ENCODE measurements at regions not wholly inside any gene's neighbourhood (a gene's known extent, or its start where the extent isn't known, plus 50 kb on each side); places are given as distances from the start of the nearest gene placed in this dataset.

DNA sequence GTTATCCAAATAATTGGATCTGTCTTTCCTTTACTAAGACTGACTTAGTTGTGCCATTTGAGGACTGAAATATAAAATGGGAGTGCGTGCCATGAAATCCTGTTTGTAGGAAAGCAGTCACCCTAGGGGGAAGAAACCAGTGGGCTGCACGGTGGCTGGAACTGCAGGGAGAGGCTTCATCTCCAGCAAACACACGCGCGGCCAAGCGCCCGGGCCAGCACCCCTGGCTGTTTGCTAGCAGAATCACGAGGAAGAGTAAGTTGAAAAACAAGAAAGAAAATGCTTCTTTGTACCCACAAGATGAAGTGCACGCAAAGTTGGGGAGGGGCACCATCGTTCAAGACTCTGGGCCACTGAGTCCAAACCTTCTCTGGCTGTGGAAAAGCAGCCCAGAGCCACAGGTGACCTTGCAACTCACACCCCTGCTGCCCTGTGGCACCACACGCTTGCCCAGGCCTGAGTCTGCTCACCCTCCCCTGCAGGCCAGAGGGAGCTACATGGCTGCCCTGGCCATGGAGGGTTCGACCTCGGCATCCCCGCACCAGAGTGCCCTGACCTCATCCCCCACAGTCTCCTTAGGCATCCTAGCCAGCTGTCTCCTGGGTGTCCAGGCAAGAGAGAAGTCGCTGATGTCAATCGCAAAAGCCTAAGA lies 55.2 kb downstream of the IRX2 start:
- no peak for DNase-seq (ENCODE audit: low read depth)

DNA sequence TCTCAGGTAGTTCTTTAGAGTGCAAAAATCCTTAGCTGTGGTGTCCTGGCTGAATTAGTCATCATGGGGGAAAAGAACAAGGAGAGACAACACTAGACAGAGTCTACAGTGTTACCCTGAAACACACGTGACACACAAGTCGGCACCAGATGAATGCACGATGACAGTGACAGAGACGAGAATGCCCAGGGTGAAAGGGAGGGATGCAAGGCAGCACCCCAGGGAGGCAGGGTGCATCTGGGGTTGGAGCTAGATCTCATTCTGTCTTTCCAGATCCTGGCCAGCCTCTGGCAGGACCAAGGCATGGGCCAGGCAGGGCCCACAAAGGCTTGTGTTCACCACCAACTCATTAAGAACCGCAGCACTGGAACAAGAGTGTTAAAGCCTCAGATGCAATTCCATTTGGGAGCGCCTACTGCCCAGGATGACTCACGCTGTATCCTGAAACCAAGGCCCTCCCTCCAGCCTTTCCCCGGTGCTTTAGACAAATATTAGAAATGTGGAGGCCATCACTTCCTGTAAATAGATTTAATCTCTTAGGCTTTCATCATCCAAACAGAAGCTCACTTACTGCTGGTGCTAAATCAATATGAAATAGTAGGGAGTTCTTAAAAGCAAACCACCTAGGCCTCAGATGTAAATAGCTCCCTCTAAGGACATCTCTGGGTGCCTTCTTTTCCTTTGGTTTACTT lies 56.1 kb downstream of the IRX2 start:
- no peak for DNase-seq (ENCODE audit: low read depth)

DNA sequence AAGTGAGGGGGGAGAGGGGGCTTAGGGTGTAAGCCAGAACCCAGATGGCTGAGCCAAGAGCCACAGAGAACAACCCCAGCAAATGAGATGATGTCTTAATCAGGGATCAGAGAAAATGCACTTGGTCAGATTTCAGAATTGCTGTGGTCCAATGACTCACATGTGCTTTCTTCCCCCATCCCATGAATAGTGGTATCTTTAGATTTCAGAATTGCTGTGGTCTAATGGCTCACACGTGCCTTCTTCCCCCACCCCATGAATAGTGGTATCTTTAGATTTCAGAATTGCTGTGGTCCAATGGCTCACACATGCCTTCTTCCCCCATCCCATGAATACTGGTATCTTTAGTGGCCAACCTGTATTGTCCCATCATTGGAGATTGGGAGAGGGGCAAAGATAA lies 59.9 kb downstream of the IRX2 start:
- no peak for DNase-seq (ENCODE audit: low read depth)

DNA sequence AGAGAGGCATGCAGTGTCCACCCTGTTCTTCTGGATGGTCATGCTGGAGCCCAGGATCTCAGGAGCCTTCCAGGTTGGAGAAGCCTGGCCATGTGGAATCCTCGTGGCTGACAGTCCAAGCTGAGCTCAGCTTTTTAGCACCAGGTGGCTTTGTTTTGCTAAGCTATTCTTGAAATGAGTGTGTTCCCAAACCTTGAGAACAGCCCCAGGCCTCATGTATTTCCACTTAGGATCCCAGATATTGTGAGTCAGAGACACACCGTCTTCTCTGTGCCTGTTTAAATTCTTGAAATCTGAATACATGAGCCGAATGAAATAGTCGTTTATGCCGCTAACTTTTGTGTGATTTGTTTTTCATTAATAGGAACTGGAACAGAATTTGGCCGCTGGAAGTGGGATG lies 61.2 kb downstream of the IRX2 start:
- no peak for DNase-seq (ENCODE audit: low read depth)

DNA sequence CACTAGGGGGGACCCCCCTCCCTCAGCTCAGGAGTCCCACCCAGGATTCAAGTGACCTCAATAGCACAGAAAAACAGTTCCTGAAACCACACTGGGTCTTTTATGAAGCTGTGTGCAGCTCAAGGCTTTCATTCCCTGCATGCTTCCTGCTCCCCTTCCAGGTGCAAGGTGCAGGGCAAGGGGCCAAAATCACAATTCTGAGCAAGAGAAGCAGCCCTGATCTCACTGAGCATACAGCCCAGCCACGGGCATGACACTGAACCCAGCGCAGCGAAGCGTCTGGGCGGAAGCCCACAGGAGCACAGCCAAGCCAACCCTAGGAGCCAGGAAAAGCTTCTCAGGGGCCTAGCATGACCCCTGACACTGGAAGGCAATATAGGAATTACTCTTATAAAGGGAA lies 62.9 kb downstream of the IRX2 start:
- no peak for DNase-seq (ENCODE audit: low read depth)

DNA sequence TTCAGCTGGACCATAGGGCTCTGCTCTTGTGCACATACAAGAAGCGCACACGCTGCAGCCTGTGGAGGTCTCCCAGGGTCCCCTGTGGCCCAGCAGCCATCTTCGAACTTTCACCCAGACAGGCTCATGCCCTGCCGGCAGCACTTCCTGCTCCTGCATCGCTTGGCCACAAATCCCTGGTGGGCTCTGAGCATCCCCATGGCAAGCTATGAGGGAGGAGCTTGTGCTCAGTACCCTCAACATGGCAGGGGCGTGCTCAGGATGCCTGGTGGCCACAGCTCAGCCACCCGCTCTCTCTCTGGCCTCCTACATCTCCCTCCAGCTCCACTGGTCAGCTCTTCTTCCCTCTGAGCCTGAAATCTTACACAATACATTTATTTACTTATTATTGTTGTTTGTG lies 63.7 kb downstream of the IRX2 start:
- no peak for DNase-seq (ENCODE audit: low read depth)

DNA sequence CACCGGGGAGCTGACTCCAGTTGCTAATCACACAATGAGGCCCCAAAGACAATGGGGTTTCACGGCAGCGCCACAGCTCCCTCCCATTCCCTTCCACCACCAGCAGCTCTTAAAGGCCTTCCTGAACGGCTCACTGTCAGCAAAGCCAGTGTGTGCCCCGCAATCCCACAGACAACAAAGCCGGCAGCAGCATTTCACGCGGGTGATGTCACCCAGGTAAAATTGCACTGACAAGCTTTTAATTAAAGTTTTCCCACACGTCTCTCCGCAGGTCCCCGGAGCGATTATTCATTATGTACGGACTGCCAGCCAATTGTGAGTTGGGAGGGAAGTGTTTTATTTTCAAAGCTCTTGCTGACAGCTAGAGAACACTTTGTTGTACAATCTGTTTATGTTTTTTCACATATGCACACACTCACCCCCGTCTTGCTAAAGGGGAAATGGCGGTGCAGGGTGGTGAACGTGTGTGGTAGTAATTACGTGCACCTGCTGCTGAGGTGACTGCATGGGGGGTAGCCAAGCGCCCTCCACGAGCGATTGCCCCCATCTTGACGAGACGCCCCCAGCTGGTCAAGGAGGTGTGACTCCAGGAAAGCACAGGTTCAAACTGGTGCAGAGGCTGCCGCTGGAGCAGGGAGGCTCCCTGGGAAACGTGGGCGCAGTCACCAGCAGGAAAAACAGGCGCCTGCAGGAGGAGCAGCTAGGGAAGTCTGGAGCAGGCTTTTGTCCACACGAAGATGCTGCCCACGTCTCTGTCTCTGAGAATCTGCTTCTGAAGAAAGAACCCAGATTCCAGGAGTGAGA lies 65.0 kb downstream of the IRX2 start:
- DNase-seq (ENCODE audit: low read depth) = no peak

DNA sequence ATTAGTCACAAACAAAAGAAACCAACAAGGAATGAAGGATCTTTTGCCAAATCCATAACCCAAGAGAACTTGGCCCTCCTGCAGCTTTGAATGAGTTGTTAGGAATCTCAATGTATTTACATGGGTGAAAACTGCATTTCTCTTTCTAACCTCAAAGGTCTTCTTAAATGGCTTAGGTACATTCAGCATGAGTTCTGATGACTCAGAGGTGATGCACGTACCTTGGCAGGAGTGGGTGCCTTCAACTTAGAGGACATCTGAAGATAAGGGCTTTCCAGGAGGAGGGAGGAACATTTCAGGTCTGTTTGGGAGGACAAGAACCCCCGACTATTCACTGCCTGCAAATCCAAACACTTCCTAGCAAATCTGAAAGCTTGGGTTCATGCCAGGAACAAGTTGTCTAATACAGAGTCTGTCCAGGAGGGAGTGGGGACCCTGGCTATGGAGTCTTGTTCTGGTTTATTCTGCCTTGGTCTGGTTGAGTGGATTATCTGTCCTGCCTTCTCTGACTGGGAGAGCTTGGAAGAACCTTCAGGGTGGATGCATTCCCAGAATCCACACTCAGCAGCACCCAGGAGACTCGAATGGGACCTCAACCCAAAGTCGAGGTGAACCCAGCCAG lies 65.7 kb downstream of the IRX2 start:
- DNase-seq (ENCODE audit: low read depth) = no peak

DNA sequence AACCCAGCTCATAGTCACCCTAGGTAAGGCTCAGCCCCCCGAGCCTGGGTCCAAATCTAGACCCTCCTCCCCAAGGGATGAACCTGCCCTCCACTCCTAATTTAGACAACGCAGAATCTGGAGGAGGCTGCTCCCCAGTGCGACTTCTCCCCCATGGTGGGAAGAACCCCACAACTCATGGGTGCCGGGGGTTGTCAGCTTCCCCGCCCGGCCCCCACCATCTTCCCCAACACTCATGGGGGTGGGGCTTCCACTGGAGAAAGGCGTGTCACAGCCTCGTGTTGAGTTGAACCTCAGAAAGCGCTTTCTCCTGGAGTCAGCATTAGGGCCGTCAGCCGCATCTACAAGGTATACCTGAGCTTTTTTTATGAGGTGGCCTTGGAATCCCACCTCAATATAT lies 66.9 kb downstream of the IRX2 start:
- DNase-seq (ENCODE audit: low read depth) = no peak

DNA sequence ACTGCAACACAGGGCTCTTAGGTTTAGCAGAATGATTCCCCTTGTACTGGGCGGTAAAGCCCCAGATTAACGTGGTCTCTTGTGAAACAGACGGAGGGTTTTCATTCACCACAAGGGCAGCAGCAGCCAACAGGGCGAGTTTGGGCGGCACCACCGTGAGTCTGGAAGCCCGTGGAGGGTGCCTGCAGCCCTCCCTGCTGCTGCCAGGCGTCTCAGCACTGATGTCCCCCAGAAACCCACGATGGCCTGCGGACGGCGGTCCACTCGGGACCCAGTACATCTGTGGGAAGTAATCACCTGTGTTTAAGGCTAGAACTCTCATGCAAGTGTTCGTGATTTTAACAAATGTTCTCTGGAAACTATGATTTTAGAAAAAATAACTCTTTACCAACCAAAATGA lies 67.8 kb downstream of the IRX2 start:
- DNase-seq (ENCODE audit: low read depth) = no peak

DNA sequence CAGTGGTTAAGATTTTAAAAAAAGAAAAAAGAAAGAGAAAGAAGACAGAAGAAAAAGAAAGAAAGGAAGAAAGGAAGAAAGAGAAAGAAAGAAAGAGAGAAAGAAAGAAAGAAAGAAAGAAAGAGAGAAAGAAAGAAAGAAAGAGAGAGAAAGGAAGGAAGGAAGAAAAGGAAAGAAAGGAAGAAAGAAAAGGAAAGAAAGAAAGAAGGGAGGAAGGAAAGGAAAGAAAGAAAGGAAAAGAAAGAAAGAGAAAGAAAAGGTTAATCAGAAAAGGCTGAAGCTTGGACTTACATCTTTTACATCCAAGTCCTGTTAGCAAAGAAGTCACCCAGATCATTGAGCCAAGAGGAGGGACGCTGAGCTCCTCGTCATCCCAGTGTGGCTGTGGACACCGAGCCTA lies 70.0 kb downstream of the IRX2 start:
- no peak for DNase-seq (ENCODE audit: low read depth)

DNA sequence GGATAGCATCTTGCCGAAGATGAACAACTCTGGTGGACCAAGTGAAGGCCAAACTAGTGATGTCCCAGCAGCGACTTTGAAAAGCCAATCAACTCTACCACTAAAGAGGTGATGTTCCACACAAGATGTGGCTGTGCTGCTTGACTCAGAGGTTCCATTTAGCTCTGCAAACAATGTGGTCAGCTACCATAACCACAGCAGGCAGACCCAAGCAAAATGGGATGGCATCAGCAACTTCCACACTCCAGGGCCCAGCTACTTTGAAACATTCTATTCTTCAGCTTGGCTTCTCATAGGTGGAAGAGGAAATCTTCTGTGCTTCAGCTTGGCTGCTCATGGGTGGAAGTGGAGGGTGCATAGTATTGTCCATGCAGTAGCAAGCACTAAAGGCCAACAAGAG lies 70.5 kb downstream of the IRX2 start:
- no peak for DNase-seq (ENCODE audit: low read depth)

DNA sequence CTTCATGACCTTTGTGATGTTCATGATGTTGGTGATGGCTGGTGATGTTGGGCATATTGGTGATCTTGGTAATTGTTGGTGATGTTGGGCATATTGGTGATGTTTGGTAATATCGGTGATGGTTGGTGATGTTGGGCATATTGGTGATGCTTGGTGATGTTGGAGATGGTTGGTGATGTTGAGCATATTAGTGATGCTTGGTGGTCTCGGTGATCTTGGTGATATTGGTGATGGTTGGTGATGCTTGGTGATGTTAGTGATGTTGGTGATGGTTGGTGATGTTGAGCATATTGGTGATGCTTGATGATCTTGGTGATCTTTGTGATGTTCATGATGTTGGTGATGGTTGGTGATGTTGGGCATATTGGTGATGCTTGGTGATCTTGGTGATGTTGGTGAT lies 73.8 kb downstream of the IRX2 start:
- no peak for DNase-seq (ENCODE audit: low read depth)

DNA sequence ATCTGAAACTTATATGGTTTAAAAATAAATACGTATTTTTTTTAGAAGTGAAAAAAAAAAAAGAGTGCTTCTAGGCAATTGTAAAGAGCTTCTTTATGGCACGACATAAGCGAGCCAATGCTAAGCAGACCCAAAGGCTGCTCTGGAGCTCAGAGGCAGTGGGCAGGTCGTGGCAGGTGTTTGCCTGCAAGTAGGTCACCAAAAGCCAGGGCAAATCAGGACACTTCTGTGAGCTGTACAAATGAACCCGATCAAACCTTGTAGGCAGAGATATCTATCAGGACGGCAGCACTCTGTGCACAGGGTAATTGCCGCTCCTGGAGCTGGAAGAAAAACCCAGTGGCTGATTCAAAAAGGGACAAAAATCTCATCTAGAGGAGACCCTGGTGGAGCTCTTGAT lies 75.9 kb downstream of the IRX2 start:
- no peak for DNase-seq (ENCODE audit: low read depth)

DNA sequence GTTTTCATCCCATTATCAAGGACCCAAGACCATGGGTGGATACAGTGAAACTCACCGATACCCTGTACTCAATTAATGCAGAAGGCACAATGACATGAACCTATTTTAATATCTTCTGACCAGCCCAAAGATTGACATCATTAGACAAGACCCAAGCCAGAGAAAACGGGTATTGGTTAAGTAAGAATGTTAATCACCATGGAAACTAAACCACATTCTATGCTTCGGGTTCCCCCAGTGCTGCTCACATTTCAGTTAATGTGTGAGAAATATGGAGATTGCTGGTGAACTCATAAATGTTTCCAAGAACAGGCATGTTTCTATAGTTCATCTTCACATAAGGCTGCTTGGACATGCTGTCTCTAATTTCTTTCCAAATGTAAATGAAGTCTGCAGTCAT lies 77.0 kb downstream of the IRX2 start:
- no peak for DNase-seq (ENCODE audit: low read depth)

DNA sequence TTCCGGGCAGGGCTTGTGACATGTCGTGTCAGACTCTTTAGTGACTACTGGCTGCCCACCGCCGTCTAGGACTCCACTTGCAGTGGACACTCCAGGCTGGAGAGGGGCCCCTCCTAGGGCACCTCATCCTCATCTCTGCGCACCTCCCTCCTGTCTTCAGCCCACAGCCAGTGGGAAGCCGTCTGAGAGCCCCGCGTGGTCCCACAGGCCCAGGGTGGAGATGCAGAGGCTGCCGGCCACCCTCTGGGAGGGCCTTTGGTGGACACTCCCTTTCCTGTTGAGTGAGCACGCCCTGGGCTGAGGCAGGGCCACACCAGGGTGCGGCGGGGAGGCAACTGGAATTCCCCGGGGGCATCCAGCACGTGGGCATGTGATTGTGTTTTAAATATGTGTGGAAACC lies 80.5 kb downstream of the IRX2 start:
- no peak for DNase-seq (ENCODE audit: low read depth)

DNA sequence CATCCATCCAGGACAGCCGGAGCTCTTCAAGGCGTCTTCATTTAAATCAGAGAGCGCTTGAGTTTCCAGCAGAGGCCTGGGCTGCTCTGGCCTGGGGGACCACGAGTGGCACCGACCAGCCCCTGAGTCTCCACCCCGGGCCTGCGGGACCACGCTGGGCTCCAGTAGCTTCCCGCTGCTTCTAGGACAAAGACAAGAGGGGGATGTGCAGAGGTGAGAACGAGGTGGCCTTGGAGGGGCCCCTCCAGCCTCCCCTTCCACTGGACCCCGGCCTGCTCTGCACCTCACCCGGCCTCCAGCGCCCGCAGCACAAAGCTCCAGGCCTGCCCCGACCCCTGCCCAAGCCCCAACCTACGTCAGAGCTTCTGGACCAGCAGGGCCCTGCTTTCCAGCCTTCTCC lies 81.6 kb downstream of the IRX2 start:
- no peak for DNase-seq (ENCODE audit: low read depth)

DNA sequence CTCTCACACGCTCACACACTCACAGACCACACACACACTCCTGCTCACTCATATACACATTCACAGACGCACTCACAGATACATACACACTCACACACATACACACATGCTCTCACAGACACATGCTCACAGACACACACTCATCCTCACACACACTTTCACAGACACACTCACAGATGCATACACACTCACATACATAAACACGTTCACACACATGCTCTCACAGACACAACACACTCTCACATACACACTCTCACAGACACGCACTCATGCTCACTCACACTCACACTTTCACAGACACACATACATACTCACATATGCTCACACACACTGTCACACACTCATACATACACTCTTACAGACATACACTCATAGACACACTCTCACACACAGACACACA lies 82.2 kb downstream of the IRX2 start:
- DNase-seq (ENCODE audit: low read depth) = no peak

DNA sequence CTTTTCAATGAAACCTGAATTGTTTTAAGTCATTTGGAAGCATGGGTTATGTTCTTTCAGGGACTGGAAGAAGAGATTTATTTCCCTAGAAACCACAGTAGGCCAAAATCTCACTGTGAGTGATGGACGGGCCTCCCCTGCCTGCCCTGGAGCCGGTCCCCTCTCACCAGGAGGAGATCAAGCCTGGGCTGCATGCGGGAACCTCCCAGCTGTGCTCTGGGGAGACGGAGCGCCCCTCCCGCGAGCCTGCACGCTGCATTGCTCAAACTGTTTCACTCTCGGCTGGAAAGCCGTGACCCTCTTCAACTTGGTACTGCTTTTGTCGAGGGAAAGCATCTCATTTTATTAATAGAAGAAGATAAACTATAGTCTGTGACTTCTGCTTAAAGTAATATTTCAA lies 85.4 kb downstream of the IRX2 start:
- DNase-seq (ENCODE audit: low read depth) = no peak

DNA sequence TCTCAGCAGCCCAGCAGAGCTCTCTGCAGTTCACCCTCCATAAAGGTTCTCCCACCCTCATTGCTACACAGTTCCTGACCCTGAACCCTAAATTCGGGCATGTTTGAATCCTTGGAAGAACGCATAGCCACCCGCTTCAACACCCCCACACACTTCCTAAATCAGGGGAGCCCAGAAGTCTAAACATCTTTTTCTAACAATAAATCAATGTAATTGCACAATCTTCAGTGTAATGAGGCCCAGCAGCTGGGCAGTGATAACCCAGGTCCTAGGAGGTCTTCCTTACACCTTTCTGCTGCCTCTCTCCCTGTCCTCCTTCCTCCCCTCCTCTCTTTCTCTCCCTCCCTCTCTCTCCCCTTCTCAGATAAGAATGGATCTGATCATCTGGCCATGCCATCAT lies 88.0 kb downstream of the IRX2 start:
- no peak for DNase-seq (ENCODE audit: low read depth)

DNA sequence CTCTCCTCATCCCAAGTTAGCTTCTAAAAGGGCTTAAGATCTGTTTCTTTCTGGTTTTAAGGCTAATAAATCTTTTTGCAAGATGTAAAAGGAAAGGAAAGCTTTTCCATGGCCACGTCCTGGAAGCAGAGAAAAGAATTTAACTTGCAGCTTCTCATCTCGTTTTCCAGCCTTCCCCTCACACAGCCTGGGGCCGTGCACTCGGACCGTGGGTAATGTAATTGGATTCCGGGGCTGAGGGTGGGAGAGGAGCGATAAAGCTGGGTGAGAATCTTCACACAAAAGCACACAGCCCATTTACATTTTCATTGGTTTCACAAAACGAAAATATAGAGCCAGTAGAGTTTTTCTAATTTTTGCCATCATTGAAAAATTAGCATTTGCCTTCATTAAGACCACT lies 91.2 kb downstream of the IRX2 start:
- no peak for DNase-seq (ENCODE audit: low read depth)

DNA sequence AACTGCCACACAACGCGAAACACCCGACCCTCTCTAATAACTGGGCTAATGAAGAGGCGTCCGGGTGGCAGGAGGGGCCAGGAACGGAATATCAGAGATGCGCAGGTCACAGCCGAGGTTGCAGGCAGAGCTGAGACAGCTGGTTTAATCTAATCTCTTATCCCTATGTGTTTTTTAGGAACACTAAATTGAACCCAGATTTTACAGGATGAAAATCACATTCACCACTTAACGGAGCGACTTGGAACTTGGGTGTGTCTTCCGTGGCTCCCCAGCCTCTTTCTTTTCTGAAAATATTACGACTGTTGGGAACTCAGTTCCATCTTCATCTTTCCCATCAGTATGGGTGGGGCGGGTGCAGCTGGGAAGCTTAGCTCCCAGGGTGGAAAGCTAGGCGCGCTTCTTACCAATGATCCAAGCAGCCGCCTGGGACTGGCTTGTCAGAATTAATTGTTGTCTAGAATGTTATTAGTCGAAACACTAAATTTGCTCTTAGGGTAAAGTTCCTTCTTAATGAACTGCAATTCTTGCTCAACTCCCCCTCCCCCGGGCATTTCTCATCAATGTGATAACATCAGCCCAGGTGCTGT lies 92.5 kb downstream of the IRX2 start:
- no peak for DNase-seq (ENCODE audit: low read depth)

DNA sequence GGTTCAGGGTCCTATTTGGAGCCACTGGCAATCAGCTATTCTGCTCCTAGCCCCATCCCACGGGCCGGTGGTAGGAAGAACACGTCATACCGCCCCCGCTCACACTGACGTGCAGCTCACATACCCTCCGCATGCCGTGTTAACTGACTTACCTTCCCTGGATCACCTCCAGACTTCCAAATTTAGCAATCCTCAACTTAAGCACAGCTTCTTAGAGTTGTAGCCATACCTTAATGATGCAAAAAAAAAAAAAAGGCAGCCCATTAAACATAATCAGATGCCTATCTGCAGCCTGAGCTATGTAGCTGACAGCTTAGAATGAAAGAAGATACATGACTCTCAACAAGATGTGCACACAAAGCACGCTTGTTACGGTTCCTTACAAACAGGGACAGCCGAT lies 93.0 kb downstream of the IRX2 start:
- no peak for DNase-seq (ENCODE audit: low read depth)
